HepG2 (cell line): ENCODE measurements at regions not wholly inside any gene's neighbourhood (a gene's known extent, or its start where the extent isn't known, plus 50 kb on each side); places are given as distances from the start of the nearest gene placed in this dataset.

Experiments
- ADNP ChIP-seq: sonication (generic); formaldehyde crosslinking; IDR thresholded peaks from 2 replicates; pipeline ENCODE4 v1.4.0; 2020; ENCODE audit warnings: missing genetic modification reagents
- RAD21 ChIP-seq: fragments of 450-650 bp; formaldehyde crosslinking; IDR thresholded peaks from 2 replicates; pipeline ENCODE4 v1.5.0; 2020; ENCODE audit warnings: mild to moderate bottlenecking
- TCF7L2 ChIP-seq: IDR thresholded peaks from 2 replicates; pipeline ENCODE4 v1.6.1; 2011; ENCODE audit warnings: mild to moderate bottlenecking, low read depth, low read length, moderate library complexity
- ZBTB8A ChIP-seq: sonication (generic); formaldehyde crosslinking; IDR thresholded peaks from 2 replicates; pipeline ENCODE4 v1.4.0; 2020; ENCODE audit warnings: mild to moderate bottlenecking, low read depth, missing genetic modification reagents, borderline replicate concordance
- TF ChIP-seq, protein P1 (sequence below): IDR thresholded peaks from 2 replicates; pipeline ENCODE4 v1.6.1; 2016; ENCODE audit warnings: control low read depth
- TF ChIP-seq, protein P2 (sequence below): sonication (generic); formaldehyde crosslinking; IDR thresholded peaks from 2 replicates; pipeline ENCODE4 v1.8.0; 2022; ENCODE audit warnings: missing genetic modification reagents, mild to moderate bottlenecking, inconsistent platforms, borderline replicate concordance
- TF ChIP-seq, protein P3 (sequence below): sonication (generic); formaldehyde crosslinking; IDR thresholded peaks from 2 replicates; pipeline ENCODE4 v1.5.0; 2020; ENCODE audit warnings: mild to moderate bottlenecking, missing genetic modification reagents

DNA sequence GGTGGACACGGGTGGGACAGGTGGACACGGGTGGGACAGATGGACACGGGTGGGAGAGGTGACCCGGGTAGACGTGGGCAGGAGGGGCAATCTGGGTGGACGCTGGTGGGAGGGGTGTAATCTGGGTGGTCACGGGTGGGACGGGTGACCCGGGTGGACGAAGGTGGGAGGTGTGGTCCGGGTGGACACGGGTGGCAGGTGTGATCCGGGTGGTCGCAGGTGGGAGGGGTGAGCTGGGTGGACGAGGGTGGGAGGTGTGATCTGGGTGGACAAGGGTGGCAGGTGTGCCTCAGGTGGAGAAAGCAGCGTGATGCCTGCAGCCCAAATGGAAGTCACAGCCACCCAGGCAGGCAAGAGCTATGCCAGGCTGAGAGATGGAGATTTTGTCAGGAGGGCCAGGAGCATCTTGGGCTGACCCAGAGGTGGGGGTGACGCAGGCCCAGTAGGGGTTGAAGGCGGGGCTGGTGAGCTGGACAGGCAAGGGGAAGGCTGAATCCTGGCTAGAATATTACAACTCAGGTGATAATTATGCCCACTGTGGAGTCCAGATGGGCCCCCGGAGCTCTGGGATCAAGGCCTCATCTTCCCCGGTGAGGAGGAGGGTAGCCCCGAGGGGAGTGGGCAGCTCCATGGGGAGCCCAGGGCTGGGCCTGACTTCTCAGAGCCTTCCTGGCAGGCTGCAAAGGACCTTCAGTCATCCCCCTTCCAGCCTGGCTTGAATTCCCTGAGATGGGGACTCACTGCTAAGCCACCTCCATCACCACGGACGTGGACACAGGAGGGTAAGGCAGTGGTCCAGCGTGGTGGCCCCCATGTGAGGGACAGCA, 100.0 kb downstream of the ADRA2C start:
- TF ChIP-seq, protein P1, sequence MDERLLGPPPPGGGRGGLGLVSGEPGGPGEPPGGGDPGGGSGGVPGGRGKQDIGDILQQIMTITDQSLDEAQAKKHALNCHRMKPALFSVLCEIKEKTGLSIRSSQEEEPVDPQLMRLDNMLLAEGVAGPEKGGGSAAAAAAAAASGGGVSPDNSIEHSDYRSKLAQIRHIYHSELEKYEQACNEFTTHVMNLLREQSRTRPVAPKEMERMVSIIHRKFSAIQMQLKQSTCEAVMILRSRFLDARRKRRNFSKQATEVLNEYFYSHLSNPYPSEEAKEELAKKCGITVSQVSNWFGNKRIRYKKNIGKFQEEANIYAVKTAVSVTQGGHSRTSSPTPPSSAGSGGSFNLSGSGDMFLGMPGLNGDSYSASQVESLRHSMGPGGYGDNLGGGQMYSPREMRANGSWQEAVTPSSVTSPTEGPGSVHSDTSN (CRISPR knock-in tag) = no peak
- TF ChIP-seq TCF7L2 = no peak
- TF ChIP-seq ADNP (CRISPR knock-in tag) = no peak
- no peak for TF ChIP-seq RAD21 (CRISPR knock-in tag)
- no peak for TF ChIP-seq ZBTB8A (CRISPR knock-in tag)
- TF ChIP-seq, protein P2, sequence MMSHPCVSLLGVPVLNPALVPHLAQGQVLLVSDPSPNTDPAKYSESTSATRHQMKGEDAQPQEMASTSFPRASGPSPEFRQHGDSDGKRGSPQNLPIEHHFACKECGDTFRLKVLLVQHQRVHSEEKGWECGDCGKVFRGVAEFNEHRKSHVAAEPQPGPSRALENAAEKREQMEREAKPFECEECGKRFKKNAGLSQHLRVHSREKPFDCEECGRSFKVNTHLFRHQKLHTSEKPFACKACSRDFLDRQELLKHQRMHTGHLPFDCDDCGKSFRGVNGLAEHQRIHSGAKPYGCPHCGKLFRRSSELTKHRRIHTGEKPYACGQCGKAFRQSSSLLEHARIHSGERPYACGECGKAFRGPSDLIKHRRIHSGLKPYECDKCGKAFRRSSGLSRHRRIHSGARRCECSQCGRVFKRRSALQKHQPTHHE (CRISPR knock-in tag) = no peak
- TF ChIP-seq, protein P3, sequence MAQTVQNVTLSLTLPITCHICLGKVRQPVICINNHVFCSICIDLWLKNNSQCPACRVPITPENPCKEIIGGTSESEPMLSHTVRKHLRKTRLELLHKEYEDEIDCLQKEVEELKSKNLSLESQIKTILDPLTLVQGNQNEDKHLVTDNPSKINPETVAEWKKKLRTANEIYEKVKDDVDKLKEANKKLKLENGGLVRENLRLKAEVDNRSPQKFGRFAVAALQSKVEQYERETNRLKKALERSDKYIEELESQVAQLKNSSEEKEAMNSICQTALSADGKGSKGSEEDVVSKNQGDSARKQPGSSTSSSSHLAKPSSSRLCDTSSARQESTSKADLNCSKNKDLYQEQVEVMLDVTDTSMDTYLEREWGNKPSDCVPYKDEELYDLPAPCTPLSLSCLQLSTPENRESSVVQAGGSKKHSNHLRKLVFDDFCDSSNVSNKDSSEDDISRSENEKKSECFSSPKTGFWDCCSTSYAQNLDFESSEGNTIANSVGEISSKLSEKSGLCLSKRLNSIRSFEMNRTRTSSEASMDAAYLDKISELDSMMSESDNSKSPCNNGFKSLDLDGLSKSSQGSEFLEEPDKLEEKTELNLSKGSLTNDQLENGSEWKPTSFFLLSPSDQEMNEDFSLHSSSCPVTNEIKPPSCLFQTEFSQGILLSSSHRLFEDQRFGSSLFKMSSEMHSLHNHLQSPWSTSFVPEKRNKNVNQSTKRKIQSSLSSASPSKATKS (CRISPR knock-in tag) = no peak
